Thyroid gland (tissue), 4 donors: ENCODE measurements at regions not wholly inside any gene's neighbourhood (a gene's known extent, or its start where the extent isn't known, plus 50 kb on each side); places are given as distances from the start of the nearest gene placed in this dataset.

Experiments used
- DNase-seq, 2 donors: peaks; one replicate each; pipeline ENCODE4 v3.0.0-alpha.2; 2019
- H3K27ac ChIP-seq, 3 donors: fragments of 200-600 bp; sonication (generic); 1 replicate in 2 of 3; 2 replicates in 1 of 3; pipeline ENCODE4 v1.5.1; 2016 to 2019; ENCODE audit warnings: mild to moderate bottlenecking in 1 of 3, moderate library complexity in 1 of 3
- H3K27me3 ChIP-seq: fragments of 200-600 bp; sonication (generic); one replicate; pipeline ENCODE4 v1.5.1; 2019
- H3K36me3 ChIP-seq, 2 donors: fragments of 200-600 bp; sonication (generic); one replicate each; pipeline ENCODE4 v1.5.1; 2016 to 2019
- H3K4me1 ChIP-seq, 2 donors: fragments of 200-600 bp; sonication (generic); one replicate each; pipeline ENCODE4 v1.5.1; 2017 to 2019
- H3K4me3 ChIP-seq, 3 donors: fragments of 200-600 bp; sonication (generic); replicated peaks in 1 of 3; 1 replicate in 2 of 3; 2 replicates in 1 of 3; pipeline ENCODE4 v1.5.1; 2016; ENCODE audit warnings: mild to moderate bottlenecking in 1 of 3
- H3K9me3 ChIP-seq: fragments of 200-600 bp; sonication (generic); one replicate; pipeline ENCODE4 v1.5.1; 2017
- CTCF ChIP-seq, 6 experiments: fragments of 200-600 bp in 3 of 6; fragments of 450-650 bp in 3 of 6; sonication (generic) in 3 of 6; IDR thresholded peaks; one replicate each; pipeline ENCODE4 v1.5.1; 2016 to 2019; ENCODE audit warnings: antibody characterized with exemption in 6 of 6, mild to moderate bottlenecking in 2 of 6, inconsistent platforms in 1 of 6, moderate library complexity in 1 of 6
- POLR2A ChIP-seq, 2 donors: fragments of 450-650 bp; IDR thresholded peaks; one replicate each; pipeline ENCODE4 v1.6.1; 2017; ENCODE audit warnings: antibody characterized with exemption in 2 of 2, mild to moderate bottlenecking in 2 of 2, moderate library complexity in 1 of 2
- WGBS, 2 donors: methylation state at CpG; one replicate each; pipeline ENCODE4 v1.1.5; 2017; 5-methylcytosine and 5-hydroxymethylcytosine counted together
- intact Hi-C: fragments of 100-400 bp; cut with DNase I; formaldehyde crosslinking; loops from one replicate; pipeline ENCODE4 v1.15.1; 2023

GRCh38 chr9:71632776-71633175, 135.5 kb downstream of the CEMIP2 start:
- TF ChIP-seq POLR2A (IDR thresholded peaks at IDR 0.05), result no peak
- TF ChIP-seq CTCF (IDR thresholded peaks at IDR 0.05), result no peak
- no peaks in the 10 kb centered on the region for H3K9me3 ChIP-seq
- no peaks in the 10 kb centered on the region for H3K36me3 ChIP-seq
- H3K27ac ChIP-seq, result no peak overlapping the region
- WGBS, 2 donors, result 92 to 94% methylated on average over 5 of the region's 5 CpGs
- no peaks in the 10 kb centered on the region for H3K27me3 ChIP-seq
- H3K4me3 ChIP-seq, result no peak overlapping the region
- intact Hi-C loops, result no loop called here
- no peaks in the 10 kb centered on the region for H3K4me1 ChIP-seq
- DNase-seq, result no peak

- Histone ChIP-seq H3K4me1 (no peaks in the 10 kb centered on the region), H3K36me3 (no peaks in the 10 kb centered on the region), H3K27ac (no peak overlapping the region), H3K27me3 (no peaks in the 10 kb centered on the region), H3K4me3 (no peak overlapping the region), H3K9me3 (no peaks in the 10 kb centered on the region)
- TF ChIP-seq POLR2A (IDR thresholded peaks at IDR 0.05) (no peak), CTCF (IDR thresholded peaks at IDR 0.05) (no peak)
- WGBS, 2 donors, result 72 to 79% methylated on average over 3 of the region's 3 CpGs
- no peak for DNase-seq
- intact Hi-C loops, result no loop called here
Observed at GRCh38 chr9:71630377-71630995, 137.8 kb downstream of the CEMIP2 start.

GRCh38 chr9:71629578-71630215, 138.6 kb downstream of the CEMIP2 start:
- Histone ChIP-seq H3K36me3 (no peaks in the 10 kb centered on the region), H3K4me1 (no peaks in the 10 kb centered on the region), H3K4me3 (no peak overlapping the region), H3K27ac (no peak overlapping the region), H3K9me3 (no peaks in the 10 kb centered on the region), H3K27me3 (no peaks in the 10 kb centered on the region)
- DNase-seq, result no peak
- TF ChIP-seq POLR2A (IDR thresholded peaks at IDR 0.05) (no peak), CTCF (IDR thresholded peaks at IDR 0.05) (no peak)
- intact Hi-C loops, result no loop called here
- WGBS, 2 donors, result 46 to 49% methylated on average over 3 of the region's 3 CpGs

- no peaks in the 10 kb centered on the region for H3K9me3 ChIP-seq
- TF ChIP-seq POLR2A (IDR thresholded peaks at IDR 0.05), result no peak
- peak in 1 of 6 experiments; percentile 20 for TF ChIP-seq CTCF (IDR thresholded peaks at IDR 0.05)
- no peaks in the 10 kb centered on the region for H3K4me1 ChIP-seq
- no peak for DNase-seq
- H3K27ac ChIP-seq, result no peak overlapping the region
- H3K4me3 ChIP-seq, result no peak overlapping the region
- H3K36me3 ChIP-seq, result no peaks in the 10 kb centered on the region
- no peaks in the 10 kb centered on the region for H3K27me3 ChIP-seq
- intact Hi-C loops, result no loop called here
- WGBS, 2 donors, result 92 to 98% methylated on average over 3 of the region's 3 CpGs
Observed at GRCh38 chr9:71628247-71628646, 140.1 kb downstream of the CEMIP2 start.

GRCh38 chr9:71627537-71627936, 140.8 kb downstream of the CEMIP2 start:
- TF ChIP-seq CTCF (IDR thresholded peaks at IDR 0.05) (no peak), POLR2A (IDR thresholded peaks at IDR 0.05) (no peak)
- 65 to 66% methylated on average over 1 of the region's 1 CpG for WGBS, 2 donors
- no peak overlapping the region for H3K4me3 ChIP-seq
- no peaks in the 10 kb centered on the region for H3K4me1 ChIP-seq
- H3K27ac ChIP-seq, result no peak overlapping the region
- no peaks in the 10 kb centered on the region for H3K9me3 ChIP-seq
- H3K27me3 ChIP-seq, result no peaks in the 10 kb centered on the region
- no peaks in the 10 kb centered on the region for H3K36me3 ChIP-seq
- intact Hi-C loops, result no loop called here
- DNase-seq, result no peak
